ENCODE measurements at regions not wholly inside any gene's neighbourhood (a gene's known extent, or its start where the extent isn't known, plus 50 kb on each side); places are given as distances from the start of the nearest gene placed in this dataset.

GRCh38 chr13:102504002-102504401 lies 92.8 kb upstream of the TPP2 start:
- no peak overlapping the region for H3K9ac ChIP-seq (ENCODE audit: insufficient read depth in 1 of 2, low read depth in 2 of 2, low read length in 2 of 2)
- no peaks in the 10 kb centered on the region for H3K9me1 ChIP-seq (ENCODE audit: control insufficient read depth, insufficient read depth, low read length)
- H2AFZ ChIP-seq (ENCODE audit: low read depth, low read length): no peak overlapping the region
- no peaks in the 10 kb centered on the region for H3K79me2 ChIP-seq (ENCODE audit: control insufficient read depth, insufficient read depth, low read length)
- H4K20me1 ChIP-seq (replicated peaks; ENCODE audit: control insufficient read depth, insufficient read depth, low read length): no peaks in the 10 kb centered on the region
- intact Hi-C loops (cut with micrococcal nuclease): no loop called here
- no peak for ATAC-seq
- H3K4me1 ChIP-seq (replicated peaks in 1 of 2; ENCODE audit: control insufficient read depth in 2 of 2, insufficient read depth in 2 of 2, low read length in 2 of 2): no peaks in the 10 kb centered on the region
- H3K36me3 ChIP-seq (ENCODE audit: control insufficient read depth, insufficient read depth, low read length): no peaks in the 10 kb centered on the region
- TF ChIP-seq GABPB2 (CRISPR knock-in tag; conservative IDR thresholded peaks at IDR 0.05) (no peak), ATF2 (CRISPR knock-in tag; IDR thresholded peaks at IDR 0.05) (no peak), BCLAF1 (IDR thresholded peaks at IDR 0.05; ENCODE audit: borderline replicate concordance in 1 of 2, control insufficient read depth in 1 of 2, low read depth in 2 of 2, low read length in 1 of 2) (no peak), ASH1L (IDR thresholded peaks at IDR 0.05; ENCODE audit: borderline replicate concordance, low read depth, partially characterized antibody) (no peak), NFATC3 (IDR thresholded peaks at IDR 0.05) (no peak), NFE2 (IDR thresholded peaks at IDR 0.05; ENCODE audit: low read depth) (no peak), ARNT (IDR thresholded peaks at IDR 0.05) (no peak), CTBP1 (IDR thresholded peaks at IDR 0.05; ENCODE audit: borderline replicate concordance) (no peak), RREB1 (CRISPR knock-in tag; IDR thresholded peaks at IDR 0.05) (no peak), ZNF830 (CRISPR knock-in tag; IDR thresholded peaks at IDR 0.05) (no peak)
- TF ChIP-seq, protein P1, sequence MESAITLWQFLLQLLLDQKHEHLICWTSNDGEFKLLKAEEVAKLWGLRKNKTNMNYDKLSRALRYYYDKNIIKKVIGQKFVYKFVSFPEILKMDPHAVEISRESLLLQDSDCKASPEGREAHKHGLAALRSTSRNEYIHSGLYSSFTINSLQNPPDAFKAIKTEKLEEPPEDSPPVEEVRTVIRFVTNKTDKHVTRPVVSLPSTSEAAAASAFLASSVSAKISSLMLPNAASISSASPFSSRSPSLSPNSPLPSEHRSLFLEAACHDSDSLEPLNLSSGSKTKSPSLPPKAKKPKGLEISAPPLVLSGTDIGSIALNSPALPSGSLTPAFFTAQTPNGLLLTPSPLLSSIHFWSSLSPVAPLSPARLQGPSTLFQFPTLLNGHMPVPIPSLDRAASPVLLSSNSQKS (CRISPR knock-in tag; IDR thresholded peaks at IDR 0.05): no peak
- H3K9me3 ChIP-seq (replicated peaks; ENCODE audit: control insufficient read depth, insufficient read depth, low read depth, low read length): no peaks in the 10 kb centered on the region
- no peak for DNase-seq (ENCODE audit: extremely low read depth in 1 of 4, low spot score in 3 of 4)
- FAIRE-seq: no peak
- no peak overlapping the region for H3K4me2 ChIP-seq (ENCODE audit: insufficient read depth, low read length)
- no peak overlapping the region for H3K27ac ChIP-seq (ENCODE audit: extremely low read depth, low read depth, low read length)
- H3K4me3 ChIP-seq: no peak overlapping the region
- BruUV-seq (replicated peaks): no TSS peak
- ChIA-PET CTCF (ENCODE audit: low intra/inter-chr PET ratio) (no interaction called here), POLR2A (no interaction called here)
- 0% methylated on average over 4 of the region's 4 CpGs for WGBS (ENCODE audit: insufficient coverage, low coverage, missing lambda C conversion rate)
- H3K27me3 ChIP-seq (ENCODE audit: control insufficient read depth in 2 of 2, insufficient read depth in 2 of 2, low read length in 2 of 2): no peaks in the 10 kb centered on the region
- in situ Hi-C loops (cut with MboI): no loop called here

Measured in K562 (cell line).